ENCODE measurements at regions not wholly inside any gene's neighbourhood (a gene's known extent, or its start where the extent isn't known, plus 50 kb on each side); places are given as distances from the start of the nearest gene placed in this dataset.

- TF ChIP-seq CTCF (IDR thresholded peaks at IDR 0.05; ENCODE audit: poor library complexity) (no peak), EZH2 (IDR thresholded peaks at IDR 0.05; ENCODE audit: borderline replicate concordance) (no peak), EZH2phosphoT487 (IDR thresholded peaks at IDR 0.05; ENCODE audit: low read depth, severe bottlenecking, unreplicated experiment) (no peak)
Observed at GRCh38 chr7:79548727-79549126, 95.3 kb upstream of the MAGI2 start.

Data from hepatocyte (in vitro differentiated cells).